Endothelial cell of umbilical vein (primary cell): ENCODE measurements at regions not wholly inside any gene's neighbourhood (a gene's known extent, or its start where the extent isn't known, plus 50 kb on each side); places are given as distances from the start of the nearest gene placed in this dataset.

Experiments used
- GATA2 ChIP-seq: IDR thresholded peaks from 2 replicates; pipeline ENCODE4 v1.7.0; 2011; ENCODE audit warnings: low read depth, mild to moderate bottlenecking, moderate library complexity, mixed read lengths, low read length; ENCODE audit not compliant: insufficient read length, insufficient read depth
- POLR2A ChIP-seq: IDR thresholded peaks from 2 replicates; pipeline ENCODE4 v1.6.1; 2012; ENCODE audit warnings: low read depth, mild to moderate bottlenecking, control low read depth, low read length
- POLR2AphosphoS5 ChIP-seq: IDR thresholded peaks from 2 replicates; pipeline ENCODE4 v1.6.1; 2012; ENCODE audit warnings: low read depth, mild to moderate bottlenecking, control low read depth, low read length, moderate library complexity; ENCODE audit not compliant: insufficient read depth
- TF ChIP-seq, protein P1 (sequence below), 2 donors: IDR thresholded peaks; 1 replicate in 1 of 2; 2 replicates in 1 of 2; pipeline ENCODE4 v1.5.1; 2011; ENCODE audit warnings: low read length in 2 of 2, mild to moderate bottlenecking in 2 of 2, moderate library complexity in 2 of 2, control low read depth in 1 of 2, inconsistent platforms in 1 of 2, low read depth in 1 of 2; ENCODE audit not compliant: insufficient read depth in 1 of 2; ENCODE audit errors: extremely low read depth in 1 of 2

DNA sequence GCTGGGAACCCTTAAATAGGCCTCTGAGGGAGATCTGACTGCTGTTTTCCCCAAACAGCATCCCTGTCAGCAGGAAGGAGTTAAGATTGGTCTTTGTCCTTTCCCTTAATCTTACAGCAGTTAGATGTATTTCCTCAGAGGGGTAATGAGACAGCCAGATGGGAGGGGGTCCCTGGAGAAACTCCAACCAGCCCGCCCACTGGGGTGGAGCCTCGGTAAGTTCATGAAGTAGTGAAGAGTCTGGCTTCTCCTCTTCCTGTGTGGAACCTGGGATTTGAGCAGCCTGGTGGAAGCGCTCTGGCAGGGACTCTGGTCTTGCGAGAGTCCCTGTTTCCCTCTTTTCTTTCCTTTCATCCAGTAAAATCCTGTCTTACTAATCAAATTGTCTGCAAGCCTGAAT is 330.0 kb downstream of the TLL1 start:
- TF ChIP-seq POLR2AphosphoS5 (no peak), POLR2A (no peak), GATA2 (no peak)
- TF ChIP-seq, protein P1, sequence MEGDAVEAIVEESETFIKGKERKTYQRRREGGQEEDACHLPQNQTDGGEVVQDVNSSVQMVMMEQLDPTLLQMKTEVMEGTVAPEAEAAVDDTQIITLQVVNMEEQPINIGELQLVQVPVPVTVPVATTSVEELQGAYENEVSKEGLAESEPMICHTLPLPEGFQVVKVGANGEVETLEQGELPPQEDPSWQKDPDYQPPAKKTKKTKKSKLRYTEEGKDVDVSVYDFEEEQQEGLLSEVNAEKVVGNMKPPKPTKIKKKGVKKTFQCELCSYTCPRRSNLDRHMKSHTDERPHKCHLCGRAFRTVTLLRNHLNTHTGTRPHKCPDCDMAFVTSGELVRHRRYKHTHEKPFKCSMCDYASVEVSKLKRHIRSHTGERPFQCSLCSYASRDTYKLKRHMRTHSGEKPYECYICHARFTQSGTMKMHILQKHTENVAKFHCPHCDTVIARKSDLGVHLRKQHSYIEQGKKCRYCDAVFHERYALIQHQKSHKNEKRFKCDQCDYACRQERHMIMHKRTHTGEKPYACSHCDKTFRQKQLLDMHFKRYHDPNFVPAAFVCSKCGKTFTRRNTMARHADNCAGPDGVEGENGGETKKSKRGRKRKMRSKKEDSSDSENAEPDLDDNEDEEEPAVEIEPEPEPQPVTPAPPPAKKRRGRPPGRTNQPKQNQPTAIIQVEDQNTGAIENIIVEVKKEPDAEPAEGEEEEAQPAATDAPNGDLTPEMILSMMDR (IDR thresholded peaks at IDR 0.05; ENCODE audit: extremely low read depth in 1 of 2, insufficient read depth in 1 of 2, low read depth in 1 of 2, low read length in 2 of 2) = no peak
